ENCODE measurements at regions not wholly inside any gene's neighbourhood (a gene's known extent, or its start where the extent isn't known, plus 50 kb on each side); places are given as distances from the start of the nearest gene placed in this dataset.

DNA sequence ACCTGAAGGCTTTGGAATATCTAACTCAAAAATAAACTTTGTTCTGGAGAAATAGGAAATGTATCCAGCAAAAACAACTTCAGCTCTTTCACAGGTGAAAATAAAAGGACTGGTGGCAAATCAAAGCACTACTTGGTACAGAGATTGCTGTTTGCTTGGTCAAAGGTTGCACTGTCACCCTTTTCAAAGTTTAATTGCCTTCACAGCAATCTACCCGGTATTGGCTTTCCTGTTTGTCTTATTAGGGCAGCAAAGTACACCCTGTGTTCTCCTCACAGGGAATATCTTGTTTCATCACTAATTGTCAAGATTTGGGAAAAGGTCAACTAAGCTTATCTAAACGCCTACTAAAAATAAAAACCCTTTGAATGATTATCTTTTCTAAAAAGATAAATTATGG is 214.1 kb upstream of the ADCY2 start:
- ChIA-PET CTCF (no interaction called here), POLR2A (ENCODE audit: low non-redundant PET) (no interaction called here)
- no peak for DNase-seq (ENCODE audit: low spot score)
- TF ChIP-seq, protein P1, sequence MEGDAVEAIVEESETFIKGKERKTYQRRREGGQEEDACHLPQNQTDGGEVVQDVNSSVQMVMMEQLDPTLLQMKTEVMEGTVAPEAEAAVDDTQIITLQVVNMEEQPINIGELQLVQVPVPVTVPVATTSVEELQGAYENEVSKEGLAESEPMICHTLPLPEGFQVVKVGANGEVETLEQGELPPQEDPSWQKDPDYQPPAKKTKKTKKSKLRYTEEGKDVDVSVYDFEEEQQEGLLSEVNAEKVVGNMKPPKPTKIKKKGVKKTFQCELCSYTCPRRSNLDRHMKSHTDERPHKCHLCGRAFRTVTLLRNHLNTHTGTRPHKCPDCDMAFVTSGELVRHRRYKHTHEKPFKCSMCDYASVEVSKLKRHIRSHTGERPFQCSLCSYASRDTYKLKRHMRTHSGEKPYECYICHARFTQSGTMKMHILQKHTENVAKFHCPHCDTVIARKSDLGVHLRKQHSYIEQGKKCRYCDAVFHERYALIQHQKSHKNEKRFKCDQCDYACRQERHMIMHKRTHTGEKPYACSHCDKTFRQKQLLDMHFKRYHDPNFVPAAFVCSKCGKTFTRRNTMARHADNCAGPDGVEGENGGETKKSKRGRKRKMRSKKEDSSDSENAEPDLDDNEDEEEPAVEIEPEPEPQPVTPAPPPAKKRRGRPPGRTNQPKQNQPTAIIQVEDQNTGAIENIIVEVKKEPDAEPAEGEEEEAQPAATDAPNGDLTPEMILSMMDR (conservative IDR thresholded peaks at IDR 0.05; ENCODE audit: low read depth), result no peak
- H3K27ac ChIP-seq, result no peak overlapping the region

DNA sequence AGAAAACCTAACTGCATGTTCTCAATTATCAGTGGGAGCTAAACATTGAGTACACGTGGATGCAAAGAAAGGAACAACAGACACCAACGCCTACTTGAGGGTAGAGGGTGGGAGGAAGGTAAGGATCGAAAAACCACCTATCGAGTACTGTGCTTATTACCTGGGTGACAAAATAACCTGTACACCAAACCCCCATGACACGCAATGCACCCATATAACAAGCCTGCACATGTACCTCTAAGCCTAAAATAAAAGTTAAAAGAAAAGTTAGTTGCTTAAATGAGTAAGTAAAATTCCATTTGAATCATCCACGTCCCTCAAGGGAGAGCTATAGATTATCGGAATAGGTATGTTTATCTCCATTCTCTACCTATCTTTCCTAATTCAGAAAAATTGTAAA is 210.2 kb upstream of the ADCY2 start:
- ChIA-PET CTCF (interaction anchor here (0.7 kb wide), 1 partner anchor 646 kb away, joined by 3 read pairs; no protein-coding TSS in a partner anchor), POLR2A (ENCODE audit: low non-redundant PET) (no interaction called here)
- TF ChIP-seq, protein P1 (conservative IDR thresholded peaks at IDR 0.05; ENCODE audit: low read depth), result no peak
- DNase-seq (ENCODE audit: low spot score), result no peak
- H3K27ac ChIP-seq, result no peak overlapping the region

DNA sequence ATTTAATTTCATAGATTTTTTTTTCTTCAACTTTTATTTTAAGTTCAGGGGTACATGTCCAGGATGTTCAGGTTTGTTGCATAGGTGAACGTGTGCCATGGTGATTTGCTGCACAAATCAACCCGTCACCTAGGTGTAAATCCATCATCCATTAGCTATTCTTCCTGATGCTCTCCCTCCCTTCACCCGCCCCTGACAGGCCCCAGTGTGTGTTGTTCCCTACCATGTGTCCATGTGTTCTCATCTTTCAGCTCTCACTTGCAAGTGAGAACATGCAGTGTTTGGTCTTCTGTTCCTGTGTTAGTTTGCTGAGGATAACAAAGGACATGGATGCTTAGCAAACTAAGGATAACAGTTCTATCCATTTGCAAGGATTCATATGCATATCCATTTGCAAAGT is 209.1 kb upstream of the ADCY2 start:
- TF ChIP-seq, protein P1 (conservative IDR thresholded peaks at IDR 0.05; ENCODE audit: low read depth), result no peak
- no peak overlapping the region for H3K27ac ChIP-seq
- DNase-seq (ENCODE audit: low spot score), result no peak
- ChIA-PET CTCF (no interaction called here), POLR2A (ENCODE audit: low non-redundant PET) (no interaction called here)

DNA sequence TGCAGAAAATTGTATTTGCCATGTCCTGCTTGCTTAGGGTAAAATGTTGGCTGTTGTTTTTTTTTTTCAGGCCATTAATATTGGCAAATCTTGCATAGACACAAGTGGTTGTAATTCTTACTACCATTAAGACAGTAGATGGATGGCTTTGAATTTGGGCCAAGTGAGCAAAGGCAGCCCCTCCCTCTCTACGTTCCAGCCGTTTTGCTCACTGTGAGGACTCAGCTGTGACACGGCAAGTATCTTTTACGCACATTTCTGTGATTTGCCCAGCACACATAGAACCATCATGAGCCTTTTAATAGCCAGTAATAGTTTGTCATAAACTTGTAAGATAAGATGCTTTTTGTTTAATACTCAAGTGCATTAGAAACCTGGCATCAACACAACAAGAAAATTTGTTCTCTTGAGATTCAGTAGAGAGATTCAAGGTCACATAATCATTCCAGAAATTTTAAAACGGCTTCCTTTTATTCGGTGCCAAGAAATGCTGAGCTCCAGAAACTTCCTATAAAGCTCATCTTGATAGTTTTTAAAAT is 205.2 kb upstream of the ADCY2 start:
- H3K27ac ChIP-seq, result no peak overlapping the region
- ChIA-PET CTCF (no interaction called here), POLR2A (ENCODE audit: low non-redundant PET) (no interaction called here)
- DNase-seq (ENCODE audit: low spot score), result no peak
- TF ChIP-seq, protein P1 (conservative IDR thresholded peaks at IDR 0.05; ENCODE audit: low read depth), result no peak

DNA sequence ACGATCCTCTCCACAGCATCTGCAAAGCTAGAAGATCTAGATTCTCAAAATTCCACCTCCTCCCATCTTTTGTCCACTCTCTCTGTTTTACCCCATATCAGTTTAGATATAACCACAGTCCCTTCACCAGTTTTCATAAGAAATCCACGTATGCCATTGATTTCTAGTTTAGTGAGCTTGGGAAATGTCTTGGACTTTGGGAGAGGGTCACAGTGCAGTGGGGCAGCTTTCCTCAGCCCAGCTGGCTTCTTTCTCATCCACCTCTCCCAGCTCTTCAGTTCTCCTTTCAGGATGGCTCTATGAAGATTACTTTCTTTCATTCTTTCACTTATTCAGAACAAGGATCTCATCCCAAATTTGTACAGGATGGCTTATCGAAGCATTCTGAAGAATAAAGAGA is 203.9 kb upstream of the ADCY2 start:
- no peak for DNase-seq (ENCODE audit: low spot score)
- ChIA-PET CTCF (no interaction called here), POLR2A (ENCODE audit: low non-redundant PET) (no interaction called here)
- TF ChIP-seq, protein P1 (conservative IDR thresholded peaks at IDR 0.05; ENCODE audit: low read depth), result no peak
- no peak overlapping the region for H3K27ac ChIP-seq

DNA sequence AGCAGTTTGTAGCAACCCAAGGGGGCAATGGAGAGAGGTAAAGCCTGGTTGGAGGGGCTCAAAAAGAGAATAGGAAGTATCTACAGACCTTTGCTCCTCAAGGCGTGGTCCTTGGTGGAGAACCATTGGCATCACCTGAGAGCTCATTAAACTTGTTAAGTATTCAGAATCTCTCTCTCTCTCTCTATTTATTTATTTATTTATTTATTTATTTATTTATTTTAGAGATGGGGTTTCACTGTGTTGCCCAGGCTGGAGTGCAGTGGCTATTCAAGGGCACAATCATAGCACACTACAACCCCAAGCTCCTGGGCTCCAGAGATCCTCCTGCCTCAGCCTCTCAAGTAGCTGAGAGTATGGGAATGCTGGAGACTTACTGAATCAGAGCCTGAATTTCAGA is 193.1 kb upstream of the ADCY2 start:
- CTCF ChIA-PET, result no interaction called here
- no peak for DNase-seq (ENCODE audit: low spot score)
- POLR2A ChIA-PET (ENCODE audit: low non-redundant PET), result no interaction called here
- TF ChIP-seq, protein P1 (conservative IDR thresholded peaks at IDR 0.05; ENCODE audit: low read depth), result no peak
- H3K27ac ChIP-seq, result no peak overlapping the region

DNA sequence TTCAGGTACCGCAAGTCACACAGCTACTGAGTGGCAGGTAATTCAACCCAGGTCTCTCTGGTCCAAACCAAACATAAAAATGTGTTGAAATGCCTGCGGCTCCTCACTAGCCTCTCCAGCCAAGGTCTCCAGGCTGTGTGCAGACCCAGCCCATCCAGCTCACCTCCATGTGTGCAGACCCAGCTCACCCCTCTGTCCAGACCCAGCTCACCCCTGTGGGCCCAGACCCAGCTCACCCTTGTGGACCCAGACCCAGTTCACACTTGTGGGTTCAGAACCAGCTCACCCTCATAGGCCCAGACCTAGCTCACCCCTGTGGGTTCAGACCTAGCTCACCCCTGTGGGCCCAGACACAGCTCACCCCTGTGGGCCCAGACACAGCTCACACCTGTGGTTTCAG is 188.0 kb upstream of the ADCY2 start:
- CTCF ChIA-PET, result no interaction called here
- TF ChIP-seq, protein P1 (conservative IDR thresholded peaks at IDR 0.05; ENCODE audit: low read depth), result no peak
- POLR2A ChIA-PET (ENCODE audit: low non-redundant PET), result no interaction called here
- no peak overlapping the region for H3K27ac ChIP-seq
- DNase-seq (ENCODE audit: low spot score), result no peak

Measured in RWPE1 (cell line).